ENCODE measurements at regions not wholly inside any gene's neighbourhood (a gene's known extent, or its start where the extent isn't known, plus 50 kb on each side); places are given as distances from the start of the nearest gene placed in this dataset.

DNA sequence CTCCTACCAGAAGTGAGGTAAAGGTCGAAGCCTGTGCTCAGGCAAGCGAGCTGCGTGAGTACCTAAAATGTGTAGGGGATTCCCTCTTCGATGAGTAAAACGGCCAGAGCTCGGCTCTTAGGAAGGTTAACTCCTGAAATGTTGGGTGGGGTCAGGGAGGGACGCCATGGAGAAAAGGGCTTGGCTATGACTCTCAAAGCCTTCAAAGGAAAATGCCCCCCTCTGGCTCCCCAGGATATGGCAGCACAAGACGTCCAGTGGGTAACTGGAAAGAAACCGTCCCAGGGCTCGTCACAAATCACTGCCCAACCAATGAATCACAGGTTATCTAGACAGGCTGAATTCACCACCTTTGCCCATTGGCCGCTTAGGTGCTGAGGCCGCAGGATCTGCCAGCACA is 58.0 kb downstream of the CALML3 start:
- peak; percentile 17 for TF ChIP-seq CTCF (IDR thresholded peaks at IDR 0.05; ENCODE audit: poor library complexity)
- no peak for TF ChIP-seq EZH2 (IDR thresholded peaks at IDR 0.05; ENCODE audit: borderline replicate concordance)
